ENCODE measurements at regions not wholly inside any gene's neighbourhood (a gene's known extent, or its start where the extent isn't known, plus 50 kb on each side); places are given as distances from the start of the nearest gene placed in this dataset.

DNA sequence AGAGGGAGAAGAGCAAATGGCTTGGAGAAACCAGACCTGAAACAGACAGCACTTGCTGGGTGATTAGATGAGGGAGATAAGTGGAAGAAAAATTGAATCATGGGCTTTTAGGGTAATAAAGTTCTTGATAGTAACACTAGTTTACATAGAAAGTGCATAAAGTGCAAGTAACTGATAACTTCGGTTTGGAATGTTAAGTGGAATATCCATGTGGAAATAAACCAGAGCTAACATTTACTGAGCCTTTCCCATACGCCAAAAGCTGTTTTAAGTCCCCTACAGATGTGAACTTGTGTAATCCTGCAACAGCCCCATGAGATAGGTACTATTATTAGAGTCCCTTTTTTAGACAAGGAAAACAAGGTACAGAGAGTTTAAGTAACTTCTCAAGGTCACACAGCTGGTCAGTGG lies 77.1 kb upstream of the NUDT4 start (continued):
- TF ChIP-seq CHD7 (IDR thresholded peaks at IDR 0.05; ENCODE audit: insufficient replicate concordance, low read length) (no peak), RXRA (IDR thresholded peaks at IDR 0.05; ENCODE audit: insufficient read depth, low read depth, low read length) (no peak), ZNF274 (IDR thresholded peaks at IDR 0.05; ENCODE audit: borderline replicate concordance, extremely low read depth, low read length) (no peak), POU5F1 (IDR thresholded peaks at IDR 0.05; ENCODE audit: low read depth, low read length) (no peak), TBP (IDR thresholded peaks at IDR 0.05; ENCODE audit: low read depth, low read length) (no peak), ATF2 (IDR thresholded peaks at IDR 0.05; ENCODE audit: low read length) (no peak), CBX5 (IDR thresholded peaks at IDR 0.05; ENCODE audit: low read depth, low read length) (no peak), CTBP2 (IDR thresholded peaks at IDR 0.05; ENCODE audit: borderline replicate concordance, insufficient read depth, insufficient read length, low read length) (no peak), GTF2F1 (IDR thresholded peaks at IDR 0.05; ENCODE audit: borderline replicate concordance, low read depth, low read length) (no peak), CEBPB (IDR thresholded peaks at IDR 0.05; ENCODE audit: low read depth, low read length) (no peak), MAFK (IDR thresholded peaks at IDR 0.05; ENCODE audit: low read depth, low read length) (no peak)

Measured in H1 (cell line).